ENCODE measurements at regions not wholly inside any gene's neighbourhood (a gene's known extent, or its start where the extent isn't known, plus 50 kb on each side); places are given as distances from the start of the nearest gene placed in this dataset.

DNA sequence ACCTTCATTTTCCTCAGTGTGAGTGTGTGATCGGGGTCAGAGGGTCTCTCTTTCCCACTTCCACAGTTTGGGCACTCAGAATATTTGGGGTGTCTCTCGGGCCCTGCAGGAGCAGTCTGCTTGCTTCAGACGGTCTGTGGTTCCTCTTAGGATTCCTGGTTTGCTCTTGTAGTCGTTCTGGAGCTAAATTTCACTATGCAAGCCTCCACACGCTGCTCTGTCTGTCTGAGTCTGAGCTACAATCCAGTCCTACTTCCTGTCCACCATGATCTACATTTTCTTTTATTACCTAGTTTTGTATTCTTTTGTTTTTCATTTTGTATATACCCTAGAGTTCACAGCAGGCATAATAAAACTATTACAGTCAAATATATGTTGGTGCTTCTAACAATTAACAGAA is 1967.3 kb upstream of the NUDT12 start:
- Histone ChIP-seq H3K9me1 (replicated peaks; ENCODE audit: control insufficient read depth, extremely low read depth, insufficient read depth, low read length) (no peaks in the 10 kb centered on the region), H3K36me3 (ENCODE audit: control insufficient read depth in 2 of 2, extremely low read depth in 1 of 2, insufficient read depth in 2 of 2, low read length in 2 of 2) (no peaks in the 10 kb centered on the region), H4K20me1 (replicated peaks; ENCODE audit: control insufficient read depth, extremely low read depth, insufficient read depth, low read length) (no peaks in the 10 kb centered on the region), H3K27me3 (ENCODE audit: control insufficient read depth in 2 of 2, insufficient read depth in 2 of 2, low read length in 2 of 2) (no peaks in the 10 kb centered on the region), H3K9ac (replicated peaks; ENCODE audit: extremely low read depth, insufficient read depth, low read length) (no peak overlapping the region), H3K79me2 (ENCODE audit: control insufficient read depth, insufficient read depth, low read length) (no peaks in the 10 kb centered on the region), H2AFZ (ENCODE audit: low read depth, low read length) (no peak overlapping the region), H3K4me3 (replicated peaks in 1 of 3; ENCODE audit: insufficient read depth in 1 of 3, low read depth in 1 of 3, low read length in 3 of 3) (no peak overlapping the region), H3K4me2 (ENCODE audit: insufficient read depth, low read length) (no peak overlapping the region), H3K27ac (ENCODE audit: insufficient read depth, low read depth, low read length) (no peak overlapping the region), H3K9me3 (replicated peaks; ENCODE audit: control insufficient read depth, insufficient read depth, low read length) (no peaks in the 10 kb centered on the region), H3K4me1 (ENCODE audit: control insufficient read depth, extremely low read depth, insufficient read depth, low read length) (no peaks in the 10 kb centered on the region)
- BruUV-seq (replicated peaks) = no TSS peak
- DNase-seq (ENCODE audit: low read depth, low spot score) (no peak), FAIRE-seq (no peak)
- dilution Hi-C loops (cut with MboI; ENCODE audit: extremely low pct_ligation_motif_present, low sequenced_read_pairs) (no loop called here), intact Hi-C loops (cut with micrococcal nuclease) (no loop called here)
- TF ChIP-seq EZH2 (IDR thresholded peaks at IDR 0.05; ENCODE audit: borderline replicate concordance, low read depth, low read length, severe bottlenecking) (no peak), FOS (IDR thresholded peaks at IDR 0.05; ENCODE audit: borderline replicate concordance, insufficient read depth, low read length) (no peak), JUN (IDR thresholded peaks at IDR 0.05; ENCODE audit: borderline replicate concordance, insufficient read depth, insufficient read length, low read depth) (no peak), GATA2 (IDR thresholded peaks at IDR 0.05; ENCODE audit: insufficient read depth, insufficient read length, low read depth, low read length) (no peak), POLR2A (IDR thresholded peaks at IDR 0.05; ENCODE audit: low read depth, low read length) (no peak), POLR2AphosphoS5 (IDR thresholded peaks at IDR 0.05; ENCODE audit: insufficient read depth, low read depth, low read length) (no peak), MYC (IDR thresholded peaks at IDR 0.05; ENCODE audit: low read depth, low read length) (no peak)
- TF ChIP-seq, protein P1, sequence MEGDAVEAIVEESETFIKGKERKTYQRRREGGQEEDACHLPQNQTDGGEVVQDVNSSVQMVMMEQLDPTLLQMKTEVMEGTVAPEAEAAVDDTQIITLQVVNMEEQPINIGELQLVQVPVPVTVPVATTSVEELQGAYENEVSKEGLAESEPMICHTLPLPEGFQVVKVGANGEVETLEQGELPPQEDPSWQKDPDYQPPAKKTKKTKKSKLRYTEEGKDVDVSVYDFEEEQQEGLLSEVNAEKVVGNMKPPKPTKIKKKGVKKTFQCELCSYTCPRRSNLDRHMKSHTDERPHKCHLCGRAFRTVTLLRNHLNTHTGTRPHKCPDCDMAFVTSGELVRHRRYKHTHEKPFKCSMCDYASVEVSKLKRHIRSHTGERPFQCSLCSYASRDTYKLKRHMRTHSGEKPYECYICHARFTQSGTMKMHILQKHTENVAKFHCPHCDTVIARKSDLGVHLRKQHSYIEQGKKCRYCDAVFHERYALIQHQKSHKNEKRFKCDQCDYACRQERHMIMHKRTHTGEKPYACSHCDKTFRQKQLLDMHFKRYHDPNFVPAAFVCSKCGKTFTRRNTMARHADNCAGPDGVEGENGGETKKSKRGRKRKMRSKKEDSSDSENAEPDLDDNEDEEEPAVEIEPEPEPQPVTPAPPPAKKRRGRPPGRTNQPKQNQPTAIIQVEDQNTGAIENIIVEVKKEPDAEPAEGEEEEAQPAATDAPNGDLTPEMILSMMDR (IDR thresholded peaks at IDR 0.05; ENCODE audit: extremely low read depth in 1 of 2, insufficient read depth in 1 of 2, low read depth in 1 of 2, low read length in 2 of 2) = no peak
- TF ChIP-seq, protein P2, sequence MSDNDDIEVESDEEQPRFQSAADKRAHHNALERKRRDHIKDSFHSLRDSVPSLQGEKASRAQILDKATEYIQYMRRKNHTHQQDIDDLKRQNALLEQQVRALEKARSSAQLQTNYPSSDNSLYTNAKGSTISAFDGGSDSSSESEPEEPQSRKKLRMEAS (IDR thresholded peaks at IDR 0.05; ENCODE audit: insufficient read depth, insufficient read length) = no peak
- ChIA-PET CTCF (no interaction called here), POLR2A (no interaction called here)

Measured in endothelial cell of umbilical vein (primary cell).